ENCODE measurements at regions not wholly inside any gene's neighbourhood (a gene's known extent, or its start where the extent isn't known, plus 50 kb on each side); places are given as distances from the start of the nearest gene placed in this dataset.

- TF ChIP-seq ZFX (IDR thresholded peaks at IDR 0.05): no peak
- TF ChIP-seq, protein P1, sequence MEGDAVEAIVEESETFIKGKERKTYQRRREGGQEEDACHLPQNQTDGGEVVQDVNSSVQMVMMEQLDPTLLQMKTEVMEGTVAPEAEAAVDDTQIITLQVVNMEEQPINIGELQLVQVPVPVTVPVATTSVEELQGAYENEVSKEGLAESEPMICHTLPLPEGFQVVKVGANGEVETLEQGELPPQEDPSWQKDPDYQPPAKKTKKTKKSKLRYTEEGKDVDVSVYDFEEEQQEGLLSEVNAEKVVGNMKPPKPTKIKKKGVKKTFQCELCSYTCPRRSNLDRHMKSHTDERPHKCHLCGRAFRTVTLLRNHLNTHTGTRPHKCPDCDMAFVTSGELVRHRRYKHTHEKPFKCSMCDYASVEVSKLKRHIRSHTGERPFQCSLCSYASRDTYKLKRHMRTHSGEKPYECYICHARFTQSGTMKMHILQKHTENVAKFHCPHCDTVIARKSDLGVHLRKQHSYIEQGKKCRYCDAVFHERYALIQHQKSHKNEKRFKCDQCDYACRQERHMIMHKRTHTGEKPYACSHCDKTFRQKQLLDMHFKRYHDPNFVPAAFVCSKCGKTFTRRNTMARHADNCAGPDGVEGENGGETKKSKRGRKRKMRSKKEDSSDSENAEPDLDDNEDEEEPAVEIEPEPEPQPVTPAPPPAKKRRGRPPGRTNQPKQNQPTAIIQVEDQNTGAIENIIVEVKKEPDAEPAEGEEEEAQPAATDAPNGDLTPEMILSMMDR (conservative IDR thresholded peaks at IDR 0.05): no peak
Observed at GRCh38 chr9:29668732-29669131, 2095.5 kb upstream of the C9orf72 start.

DNA sequence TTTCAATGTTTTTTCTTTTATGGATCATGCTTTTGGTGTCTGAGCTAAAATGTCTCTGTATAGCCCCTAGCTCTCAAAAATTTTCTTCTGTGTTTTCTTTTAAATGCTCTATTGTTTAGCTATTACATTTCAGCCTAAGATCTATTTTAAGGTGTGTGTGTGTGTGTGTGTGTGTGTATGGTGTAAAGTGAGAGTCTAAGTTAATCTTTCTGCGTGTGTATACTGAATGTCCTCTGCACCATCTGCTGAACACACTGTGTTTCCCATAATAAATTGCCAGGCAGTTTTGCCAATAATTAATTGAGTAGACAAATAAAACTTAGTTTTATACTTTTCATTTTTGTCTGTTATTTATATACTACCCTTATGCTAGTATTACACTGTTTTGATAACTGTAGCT lies 2096.3 kb upstream of the C9orf72 start:
- no peak overlapping the region for H3K27ac ChIP-seq
- TF ChIP-seq, protein P1 (conservative IDR thresholded peaks at IDR 0.05): no peak

More at GRCh38 chr9:29668732-29669131, 2095.5 kb upstream of the C9orf72 start:
- H3K27ac ChIP-seq: no peak overlapping the region

GRCh38 chr9:29685531-29685930 lies 2112.2 kb upstream of the C9orf72 start:
- no peak overlapping the region for H3K27ac ChIP-seq
- TF ChIP-seq, protein P1 (conservative IDR thresholded peaks at IDR 0.05): no peak
- no peak for TF ChIP-seq ZFX (IDR thresholded peaks at IDR 0.05)

- TF ChIP-seq, protein P1 (conservative IDR thresholded peaks at IDR 0.05): no peak
- TF ChIP-seq ZFX (IDR thresholded peaks at IDR 0.05): no peak
- H3K27ac ChIP-seq: no peak overlapping the region
Observed at GRCh38 chr9:29691145-29691544, 2117.9 kb upstream of the C9orf72 start.

GRCh38 chr9:29691758-29692407 lies 2118.6 kb upstream of the C9orf72 start:
- TF ChIP-seq, protein P1 (conservative IDR thresholded peaks at IDR 0.05): peak; percentile 74
- TF ChIP-seq ZFX (IDR thresholded peaks at IDR 0.05): no peak
- H3K27ac ChIP-seq: no peak overlapping the region

GRCh38 chr9:29697011-29697410 lies 2123.7 kb upstream of the C9orf72 start:
- H3K27ac ChIP-seq: no peak overlapping the region
- TF ChIP-seq ZFX (IDR thresholded peaks at IDR 0.05): no peak
- TF ChIP-seq, protein P1 (conservative IDR thresholded peaks at IDR 0.05): no peak

- no peak overlapping the region for H3K27ac ChIP-seq
- TF ChIP-seq ZFX (IDR thresholded peaks at IDR 0.05): no peak
- TF ChIP-seq, protein P1 (conservative IDR thresholded peaks at IDR 0.05): no peak
Observed at GRCh38 chr9:29701559-29701958, 2128.3 kb upstream of the C9orf72 start.

All from C4-2B (cell line).